GM23338 (cell line): ENCODE measurements at regions not wholly inside any gene's neighbourhood (a gene's known extent, or its start where the extent isn't known, plus 50 kb on each side); places are given as distances from the start of the nearest gene placed in this dataset.
A peak's percentile ranks its signal among the peaks of the same experiment; 100 is the strongest.

Experiments
- ATAC-seq: fragments of 200-7000 bp; cut with Tn5 transposase; 3 replicates; pipeline ENCODE4 v1.9.1; 2020
- DNase-seq: peaks from one replicate; pipeline ENCODE4 v3.0.0-alpha.2; 2015; ENCODE audit warnings: low spot score
- H2AFZ ChIP-seq: fragments of 200-600 bp; sonication (generic); 2 replicates; pipeline ENCODE4 v1.8.0; 2016; ENCODE audit warnings: antibody characterized with exemption, mild to moderate bottlenecking, moderate library complexity
- H3F3A ChIP-seq: fragments of 200-600 bp; sonication (generic); replicated peaks from 2 replicates; pipeline ENCODE4 v1.8.0; 2017; ENCODE audit warnings: antibody characterized with exemption, mixed run types, low read depth
- H3K27ac ChIP-seq: fragments of 200-600 bp; sonication (generic); 2 replicates; pipeline ENCODE4 v1.6.1; 2016; ENCODE audit warnings: low read depth
- H3K27me3 ChIP-seq: fragments of 200-600 bp; sonication (generic); 2 replicates; pipeline ENCODE4 v1.8.0; 2016; ENCODE audit warnings: mild to moderate bottlenecking, mixed run types, moderate library complexity; ENCODE audit not compliant: insufficient read depth
- H3K36me3 ChIP-seq: fragments of 200-600 bp; sonication (generic); 2 replicates; pipeline ENCODE4 v1.8.0; 2016; ENCODE audit warnings: mild to moderate bottlenecking; ENCODE audit not compliant: insufficient read depth
- H3K4me1 ChIP-seq: fragments of 200-600 bp; sonication (generic); 2 replicates; pipeline ENCODE4 v1.8.0; 2016; ENCODE audit warnings: mild to moderate bottlenecking, moderate library complexity; ENCODE audit not compliant: insufficient read depth
- H3K4me2 ChIP-seq: fragments of 200-600 bp; sonication (generic); 2 replicates; pipeline ENCODE4 v1.7.1; 2017; ENCODE audit warnings: mixed run types
- H3K4me3 ChIP-seq: fragments of 200-600 bp; sonication (generic); 2 replicates; pipeline ENCODE4 v1.6.1; 2016; ENCODE audit warnings: mixed run types
- H3K79me2 ChIP-seq: fragments of 200-600 bp; sonication (generic); replicated peaks from 2 replicates; pipeline ENCODE4 v1.8.0; 2017; ENCODE audit warnings: mild to moderate bottlenecking; ENCODE audit not compliant: insufficient read depth
- H3K9me2 ChIP-seq: fragments of 200-600 bp; sonication (generic); 2 replicates; pipeline ENCODE4 v1.8.0; 2017; ENCODE audit not compliant: insufficient read depth
- H4K20me1 ChIP-seq: fragments of 200-600 bp; sonication (generic); replicated peaks from 2 replicates; pipeline ENCODE4 v1.8.0; 2017; ENCODE audit warnings: mild to moderate bottlenecking; ENCODE audit not compliant: insufficient read depth
- H3K27ac Mint-ChIP-seq: 2 replicates; pipeline ENCODE4 v1.8.0; 2020; ENCODE audit warnings: inconsistent platforms, mild to moderate bottlenecking, moderate library complexity, mixed read lengths
- H3K27me3 Mint-ChIP-seq: 3 replicates; pipeline ENCODE4 v1.8.0; 2022; ENCODE audit warnings: low read depth, mild to moderate bottlenecking, moderate library complexity, mixed read lengths, inconsistent platforms; ENCODE audit not compliant: insufficient read depth, poor library complexity
- H3K36me3 Mint-ChIP-seq: 3 replicates; pipeline ENCODE4 v1.8.0; 2021; ENCODE audit warnings: low read depth, mild to moderate bottlenecking, inconsistent platforms, moderate library complexity, mixed read lengths
- H3K4me1 Mint-ChIP-seq: 3 replicates; pipeline ENCODE4 v1.8.0; 2020; ENCODE audit warnings: mild to moderate bottlenecking, inconsistent platforms, mixed read lengths
- H3K4me3 Mint-ChIP-seq: 3 replicates; pipeline ENCODE4 v1.8.0; 2021; ENCODE audit warnings: moderate library complexity, mild to moderate bottlenecking, inconsistent platforms, mixed read lengths
- H3K9me3 Mint-ChIP-seq: 3 replicates; pipeline ENCODE4 v1.8.0; 2020; ENCODE audit warnings: moderate library complexity, mild to moderate bottlenecking, inconsistent platforms, mixed read lengths
- CTCF ChIP-seq, 2 experiments: fragments of 200-600 bp in 1 of 2; sonication (generic) in 1 of 2; conservative IDR thresholded peaks; 2 replicates each; pipeline versions ENCODE4 v1.5.1 to v1.6.1; 2016 to 2017; ENCODE audit warnings: antibody characterized with exemption in 2 of 2, low read depth in 2 of 2, mild to moderate bottlenecking in 2 of 2, moderate library complexity in 1 of 2
- EZH2 ChIP-seq: fragments of 200-600 bp; sonication (generic); IDR thresholded peaks from one replicate; pipeline ENCODE4 v1.8.0; 2017; ENCODE audit warnings: antibody characterized with exemption, mild to moderate bottlenecking, low read depth; ENCODE audit not compliant: unreplicated experiment
- NANOG ChIP-seq: IDR thresholded peaks from 2 replicates; pipeline ENCODE4 v1.6.1; 2016; ENCODE audit warnings: antibody characterized with exemption, borderline replicate concordance
- REST ChIP-seq: IDR thresholded peaks from one replicate; pipeline ENCODE4 v1.6.1; 2018; ENCODE audit warnings: antibody characterized with exemption; ENCODE audit not compliant: unreplicated experiment
- ZNF331 ChIP-seq: fragments of 250-450 bp; sonication (Bioruptor Pico); IDR thresholded peaks from 2 replicates; pipeline ENCODE4 v1.5.0; 2020; ENCODE audit warnings: low read depth, mild to moderate bottlenecking, moderate library complexity
- ZNF462 ChIP-seq: fragments of 250-450 bp; sonication (Bioruptor Pico); IDR thresholded peaks from 2 replicates; pipeline ENCODE4 v1.5.0; 2020; ENCODE audit warnings: mild to moderate bottlenecking, moderate library complexity

GRCh38 chr13:79245937-79246577, 160.0 kb downstream of the RBM26 start (continued):
- TF ChIP-seq CTCF (conservative IDR thresholded peaks at IDR 0.05; ENCODE audit: low read depth in 2 of 2) (no peak), ZNF462 (CRISPR knock-in tag) (no peak)

- TF ChIP-seq CTCF (conservative IDR thresholded peaks at IDR 0.05; ENCODE audit: low read depth in 2 of 2): no peak
- TF ChIP-seq EZH2: no peak
- TF ChIP-seq REST: no peak
- TF ChIP-seq NANOG: no peak
- no peak for TF ChIP-seq ZNF331 (CRISPR knock-in tag)
- Mint-ChIP-seq H3K4me3 (no peak overlapping the region), H3K27ac (no peak overlapping the region), H3K9me3 (no peaks in the 10 kb centered on the region), H3K36me3 (no peaks in the 10 kb centered on the region), H3K27me3 (no peaks in the 10 kb centered on the region), H3K4me1 (peaks cover 6% of the 10 kb centered on the region; the same call in 2 of the 3 replicates)
- no peak overlapping the region for H3K27ac ChIP-seq
- H3K4me1 ChIP-seq: no peaks in the 10 kb centered on the region
- H2AFZ ChIP-seq: peak overlapping the region; percentile 88; the same call in 1 of the 2 replicates
- H3F3A ChIP-seq: no peaks in the 10 kb centered on the region
- DNase-seq (no peak), ATAC-seq (no peak)
- no peaks in the 10 kb centered on the region for H4K20me1 ChIP-seq
- H3K4me2 ChIP-seq: no peak overlapping the region
- H3K36me3 ChIP-seq: no peaks in the 10 kb centered on the region
- H3K79me2 ChIP-seq: no peaks in the 10 kb centered on the region
- H3K9me2 ChIP-seq: 0 out of 2 replicates have a peak, but pooled peaks cover 4% of the 10 kb centered on the region
- H3K4me3 ChIP-seq: no peak overlapping the region
- H3K27me3 ChIP-seq: no peaks in the 10 kb centered on the region
Observed at GRCh38 chr13:79241697-79242096, 164.4 kb downstream of the RBM26 start.
